Hypothalamus (tissue), 51 donors: ENCODE measurements at regions not wholly inside any gene's neighbourhood (a gene's known extent, or its start where the extent isn't known, plus 50 kb on each side); places are given as distances from the start of the nearest gene placed in this dataset.

Source experiments
- DNase-seq, 51 donors: peaks; one replicate each; lab custom pipeline; 2025; lab: John Stamatoyannopoulos, UW

GRCh38 chr13:64877176-64877575 is 2353.0 kb downstream of the PCDH9 start:
- no peak for DNase-seq

- no peak for DNase-seq
Measured at GRCh38 chr13:64871742-64872141, 2358.4 kb downstream of the PCDH9 start.

GRCh38 chr13:64869539-64869938 is 2360.6 kb downstream of the PCDH9 start:
- DNase-seq: no peak

DNA sequence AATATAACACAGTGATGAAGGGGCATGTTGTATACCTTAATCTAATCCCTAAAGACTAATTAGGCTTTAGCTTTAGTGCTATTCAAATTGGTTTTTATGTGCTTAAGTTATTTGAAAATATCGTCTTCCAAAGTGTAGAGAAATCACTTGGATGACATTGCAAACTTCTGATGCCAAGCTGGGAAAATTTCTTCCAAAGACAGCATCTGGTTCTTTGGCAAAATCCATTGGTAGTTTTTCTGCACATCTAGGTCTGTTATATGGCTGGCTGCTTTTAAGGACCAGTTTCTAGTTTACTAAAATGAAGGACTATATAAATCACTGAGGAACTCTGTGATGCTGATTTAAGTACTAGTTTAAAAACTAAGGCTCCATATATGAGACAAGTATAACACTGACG is 2362.3 kb downstream of the PCDH9 start:
- no peak for DNase-seq

DNA sequence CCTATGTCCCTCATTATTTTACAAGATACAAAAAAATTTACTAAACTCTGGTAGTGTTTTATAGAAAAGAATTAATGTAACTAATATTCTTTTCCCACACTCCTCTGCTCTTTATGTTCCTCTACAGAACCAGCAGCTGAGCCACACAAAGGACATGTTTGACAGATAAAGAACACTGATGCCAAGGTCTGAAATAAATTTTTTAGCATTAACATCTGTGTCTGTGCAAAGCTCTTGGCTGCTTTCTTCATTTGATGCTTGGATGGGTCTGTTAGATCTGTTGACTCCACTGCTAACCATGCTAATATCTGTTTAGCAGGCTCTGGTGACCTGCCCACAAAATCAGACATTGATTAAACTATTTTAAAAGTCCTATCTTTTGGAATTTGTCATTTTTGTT is 2363.8 kb downstream of the PCDH9 start:
- no peak for DNase-seq

DNA sequence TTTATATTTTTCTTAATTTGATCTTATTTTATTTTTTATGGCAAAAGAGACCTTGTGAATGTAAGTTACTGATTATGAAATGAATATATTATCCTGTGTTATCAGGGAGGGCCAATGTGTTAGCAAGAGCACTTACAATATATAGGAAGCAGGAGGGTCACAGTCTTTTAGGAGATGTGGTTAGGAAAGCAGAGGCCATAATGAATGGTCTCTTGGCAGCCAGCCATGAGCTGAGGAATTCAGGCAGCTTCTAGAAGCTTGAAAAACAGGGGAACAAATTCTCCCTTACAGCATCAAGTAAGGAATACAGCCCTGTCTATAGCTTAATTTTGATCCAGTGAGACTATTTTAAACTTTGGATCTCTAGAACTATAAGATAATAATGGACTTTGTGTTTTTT is 2374.6 kb downstream of the PCDH9 start:
- no peak for DNase-seq

- DNase-seq: no peak
Measured at GRCh38 chr13:64850017-64850416, 2380.1 kb downstream of the PCDH9 start.

- no peak for DNase-seq
Measured at GRCh38 chr13:64849196-64849595, 2380.9 kb downstream of the PCDH9 start.

GRCh38 chr13:64847767-64848166 is 2382.4 kb downstream of the PCDH9 start:
- DNase-seq: no peak

DNA sequence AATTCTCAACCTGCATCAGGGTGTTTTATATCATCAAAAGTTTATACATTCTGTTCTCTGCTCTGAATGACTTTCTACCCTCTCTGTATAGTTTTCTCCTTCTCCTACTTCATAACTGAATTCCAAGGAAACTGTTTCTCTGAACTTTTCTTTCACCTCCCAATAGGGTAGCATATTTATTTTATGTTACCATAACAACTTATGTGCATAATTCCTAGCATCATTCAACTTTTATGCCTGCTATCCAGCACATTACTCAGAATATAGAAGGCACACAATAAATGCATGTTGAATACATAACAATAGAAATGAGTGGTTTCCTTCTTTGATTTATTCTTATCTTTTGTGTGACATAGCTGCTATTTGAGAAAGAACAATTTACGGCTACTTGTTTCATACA is 2385.0 kb downstream of the PCDH9 start:
- no peak for DNase-seq

DNA sequence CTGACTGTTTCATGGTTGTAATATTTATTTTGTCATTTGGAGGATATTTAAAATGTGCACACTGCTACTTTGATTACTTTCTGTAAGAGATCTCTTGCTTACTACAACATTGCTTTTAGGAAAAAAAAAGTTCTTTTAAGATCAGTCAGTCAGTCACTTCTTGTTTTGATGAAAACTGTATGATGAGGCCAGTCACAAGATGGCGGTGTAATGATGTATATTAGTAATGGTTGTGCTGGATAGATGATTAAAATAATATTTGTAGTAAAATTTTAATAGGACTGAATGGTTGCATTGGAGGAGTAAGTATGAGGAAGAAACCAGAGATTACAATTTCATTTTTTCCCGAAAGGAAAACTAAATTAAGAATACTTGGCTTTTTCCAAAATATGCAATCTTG is 2411.1 kb downstream of the PCDH9 start:
- DNase-seq: no peak

- no peak for DNase-seq
Measured at GRCh38 chr13:64817691-64818090, 2412.4 kb downstream of the PCDH9 start.

DNA sequence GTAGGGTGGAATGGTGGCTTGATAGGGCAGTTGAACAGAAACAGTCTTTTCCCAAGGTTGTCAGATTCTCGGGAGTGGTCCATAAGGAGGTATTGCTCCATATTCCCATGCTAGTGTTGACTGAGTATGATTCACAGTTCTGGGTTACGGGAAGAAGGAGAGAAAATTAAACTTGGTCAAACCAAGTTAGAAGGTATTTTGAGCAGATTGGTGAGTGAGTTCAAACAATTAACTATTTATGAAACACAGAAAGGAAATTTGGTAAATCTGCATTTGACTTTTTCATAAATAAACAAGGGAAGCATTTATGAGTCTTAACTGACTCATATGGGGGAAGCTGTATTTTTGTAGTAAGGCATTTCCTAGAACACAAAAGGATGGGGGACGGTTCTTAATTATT is 2419.4 kb downstream of the PCDH9 start:
- DNase-seq: no peak

DNA sequence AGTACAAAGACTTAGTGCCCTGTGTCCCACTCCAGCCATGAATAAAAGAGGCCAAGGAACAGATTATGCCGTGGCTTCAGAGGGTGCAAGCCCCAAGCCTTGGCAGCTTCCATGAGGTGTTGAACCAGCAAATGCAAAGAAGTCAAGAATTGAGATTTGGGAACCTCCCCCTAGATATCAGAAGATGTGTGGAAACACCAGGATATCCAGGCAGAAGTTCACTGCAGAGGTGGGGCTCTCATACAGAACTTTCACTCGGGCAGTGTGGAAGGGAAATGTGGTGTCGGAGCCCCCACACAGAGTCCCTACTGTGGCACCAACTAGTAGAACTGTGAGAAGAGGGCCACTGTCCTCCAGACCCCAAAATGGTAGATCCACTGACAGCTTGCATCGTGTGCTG is 2421.4 kb downstream of the PCDH9 start:
- DNase-seq: no peak

DNA sequence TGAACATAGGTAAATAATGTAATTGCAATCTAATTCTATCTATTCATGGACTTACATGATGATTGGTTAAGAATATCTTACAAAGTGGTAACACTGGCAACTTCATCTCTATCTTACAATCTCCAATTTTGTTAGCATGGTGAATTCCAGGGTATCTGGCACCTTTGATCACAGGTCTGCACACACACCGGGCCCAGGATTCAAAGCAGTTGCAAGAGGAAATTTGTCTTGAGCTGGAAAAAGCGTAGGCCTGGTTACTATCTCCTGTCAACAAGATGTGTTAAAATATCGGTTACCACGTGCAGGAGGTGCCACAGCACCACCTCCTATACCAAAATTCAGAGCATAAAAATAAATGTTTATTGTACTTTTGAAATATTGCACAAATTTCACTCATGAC is 2428.4 kb downstream of the PCDH9 start:
- DNase-seq: no peak

- no peak for DNase-seq
Measured at GRCh38 chr13:64798422-64798821, 2431.7 kb downstream of the PCDH9 start.

DNA sequence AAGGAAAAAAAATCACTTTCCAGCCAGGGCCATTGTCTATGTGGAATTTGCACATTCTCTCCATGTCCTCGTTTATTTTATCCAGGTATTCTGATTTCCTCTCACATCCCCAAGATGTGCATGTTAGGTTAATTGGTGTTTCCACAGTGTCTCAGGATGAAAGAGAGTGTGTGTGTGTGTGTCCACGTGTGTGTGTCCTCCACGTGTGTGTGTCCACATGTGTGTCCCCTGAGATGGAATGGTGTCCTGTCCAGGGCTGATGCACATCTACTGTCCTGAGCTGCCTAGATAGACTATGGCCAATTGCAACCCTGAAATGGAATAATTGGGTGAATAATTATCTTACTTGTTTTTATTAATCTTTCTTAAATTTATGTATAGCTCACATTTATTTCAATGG is 2436.5 kb downstream of the PCDH9 start:
- DNase-seq: no peak

GRCh38 chr13:64793131-64793530 is 2437.0 kb downstream of the PCDH9 start:
- DNase-seq: no peak

GRCh38 chr13:64791373-64791772 is 2438.8 kb downstream of the PCDH9 start:
- DNase-seq: no peak

- DNase-seq: no peak
Measured at GRCh38 chr13:64782466-64782865, 2447.7 kb downstream of the PCDH9 start.

DNA sequence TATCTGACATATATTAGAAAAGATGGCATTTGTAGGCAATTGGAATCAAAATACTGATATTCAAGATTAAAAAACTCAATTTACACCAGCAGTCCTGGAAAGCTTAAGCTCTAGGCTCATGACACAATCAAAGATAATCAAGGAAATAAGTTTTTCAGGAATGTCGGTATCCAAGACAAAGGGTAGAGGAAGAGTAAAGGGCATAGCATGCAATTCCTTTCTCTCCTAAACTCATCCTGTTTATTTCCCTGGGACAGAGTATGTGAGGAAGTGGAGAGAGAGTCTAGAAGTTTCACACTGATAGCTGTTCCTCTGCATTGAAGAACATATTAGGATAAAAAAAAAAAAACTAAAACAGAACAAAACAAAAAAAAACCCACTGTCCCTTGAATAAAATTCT is 2452.1 kb downstream of the PCDH9 start:
- no peak for DNase-seq

DNA sequence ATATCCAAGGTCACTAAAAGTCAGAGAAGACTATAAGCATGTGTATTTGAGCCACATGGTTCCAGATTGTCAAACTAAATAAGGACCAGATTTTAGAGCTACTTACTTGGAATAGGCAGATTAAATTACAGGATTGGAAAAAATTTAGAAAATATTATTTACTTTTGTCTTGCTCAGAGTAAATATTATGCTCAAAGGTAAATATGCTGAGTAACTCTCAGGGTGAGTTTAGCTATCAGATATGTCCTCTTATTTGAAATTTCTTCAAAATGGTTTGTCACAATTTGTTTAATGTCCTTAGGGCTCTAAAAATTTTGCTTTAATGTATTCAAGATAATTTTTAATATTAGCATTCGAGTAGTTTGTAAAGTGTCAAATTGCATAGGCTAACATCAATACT is 2455.2 kb downstream of the PCDH9 start:
- no peak for DNase-seq

DNA sequence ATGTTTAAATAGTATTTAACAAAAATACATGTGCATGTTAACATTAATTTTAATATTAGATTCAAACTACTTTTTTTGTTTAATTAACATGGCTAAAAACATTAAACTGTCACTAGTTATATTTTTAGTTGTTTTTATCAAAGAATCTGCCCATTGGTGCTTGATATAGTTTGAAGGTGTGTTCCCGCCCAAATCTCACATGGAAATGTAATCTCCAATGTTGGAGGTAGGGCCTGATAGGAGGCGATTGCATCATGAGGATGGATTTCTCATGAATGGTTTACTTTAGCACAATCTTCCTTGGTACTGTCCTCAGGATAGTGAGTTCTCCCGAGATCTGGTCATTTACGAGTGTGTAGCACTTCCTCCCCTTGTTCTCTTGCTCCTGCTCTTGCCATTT is 2459.4 kb downstream of the PCDH9 start:
- DNase-seq: no peak

DNA sequence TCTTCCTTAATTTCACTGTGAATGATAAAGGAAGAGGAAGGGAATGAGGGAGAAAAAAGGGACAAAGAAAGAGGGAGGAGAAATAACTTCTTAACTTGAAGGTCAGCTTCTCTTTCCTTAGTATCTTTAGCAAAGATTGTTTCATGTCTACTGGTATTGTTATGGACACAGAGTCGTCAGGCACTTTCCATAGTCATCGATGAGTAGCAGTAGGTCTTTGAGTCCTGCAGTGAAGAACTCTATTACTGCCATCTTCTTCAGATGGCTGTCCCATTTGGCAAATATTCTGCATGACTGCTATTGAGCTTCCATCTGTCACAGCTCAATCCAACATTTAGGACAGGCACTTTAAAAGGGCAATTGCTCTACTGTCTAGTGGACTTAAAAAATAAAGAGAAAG is 2463.1 kb downstream of the PCDH9 start:
- no peak for DNase-seq
